ENCODE measurements at regions not wholly inside any gene's neighbourhood (a gene's known extent, or its start where the extent isn't known, plus 50 kb on each side); places are given as distances from the start of the nearest gene placed in this dataset.
"Not testable (repeated sequence)": the region's sequence is repeated elsewhere in the genome, so short reads cannot be mapped to it uniquely, and the experiment has no call there.

DNA sequence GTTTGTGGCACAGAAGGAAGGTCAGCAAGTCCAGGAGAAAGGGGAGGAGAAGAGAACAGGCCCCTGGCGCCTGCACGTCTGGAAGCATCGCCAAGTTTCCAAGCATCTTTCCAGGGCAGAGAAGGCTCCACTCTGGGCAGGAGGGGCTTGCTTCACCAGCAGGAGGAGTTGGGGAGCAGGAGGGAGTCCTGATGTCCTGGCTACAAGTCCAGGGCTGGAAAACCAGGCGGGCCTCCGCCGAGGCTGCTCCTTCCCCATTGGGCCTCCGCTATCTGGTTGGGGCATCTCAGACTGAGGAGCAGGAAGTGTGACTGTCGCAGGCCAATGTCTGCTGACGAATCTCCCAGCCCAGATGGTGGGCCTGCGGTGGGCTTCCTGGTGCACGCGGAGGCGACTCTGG is 421.9 kb downstream of the PREX1 start:
- no peak for DNase-seq (ENCODE audit: low spot score)

DNA sequence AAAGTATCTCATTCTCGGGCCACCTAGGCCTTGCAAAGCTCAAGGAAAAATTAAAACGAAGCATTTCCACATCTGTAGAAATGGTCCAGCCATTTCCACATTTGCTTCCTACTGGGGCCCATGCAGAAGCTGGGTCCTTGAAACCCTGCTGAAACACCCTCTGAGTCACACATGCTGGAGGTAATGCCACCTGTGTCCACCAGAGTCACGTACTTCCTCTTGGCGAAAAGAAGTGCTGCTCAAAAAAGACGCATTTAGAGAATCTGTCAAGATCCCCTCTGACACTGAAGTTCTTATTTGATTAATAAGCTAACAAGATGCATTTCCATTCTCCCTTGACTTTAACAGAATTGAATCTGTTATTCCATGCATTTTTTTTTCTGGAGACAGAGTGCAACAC is 423.2 kb downstream of the PREX1 start:
- DNase-seq (ENCODE audit: low spot score): no peak

DNA sequence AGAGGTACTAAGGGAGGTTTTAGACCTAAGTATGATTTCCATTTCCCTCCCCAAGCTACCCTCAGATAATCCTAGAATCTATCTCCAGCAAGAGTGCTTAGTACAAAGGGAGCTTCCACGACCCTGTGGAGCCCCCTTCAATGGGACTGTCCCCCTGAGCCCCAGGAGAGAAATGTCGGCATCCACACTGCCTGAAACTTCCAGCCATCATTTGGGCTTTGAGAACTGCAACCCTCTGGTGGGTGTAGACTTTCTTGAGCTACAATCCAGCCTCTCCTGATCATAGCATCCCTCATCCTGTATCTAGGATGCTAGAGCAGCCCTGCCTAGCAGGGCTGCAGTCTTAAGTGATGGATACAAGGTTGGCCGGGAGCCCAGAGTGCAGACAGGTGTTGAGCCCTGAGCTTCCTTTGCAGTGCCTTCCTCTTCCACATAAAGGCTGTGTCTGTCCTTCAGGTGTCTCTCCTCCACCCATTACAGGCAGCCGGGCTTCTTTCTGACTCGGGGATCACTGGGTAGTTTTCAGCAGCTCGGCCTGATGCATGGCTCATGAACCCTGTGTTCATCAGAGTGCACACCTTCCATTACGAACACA is 424.5 kb downstream of the PREX1 start:
- no peak for DNase-seq (ENCODE audit: low spot score)

DNA sequence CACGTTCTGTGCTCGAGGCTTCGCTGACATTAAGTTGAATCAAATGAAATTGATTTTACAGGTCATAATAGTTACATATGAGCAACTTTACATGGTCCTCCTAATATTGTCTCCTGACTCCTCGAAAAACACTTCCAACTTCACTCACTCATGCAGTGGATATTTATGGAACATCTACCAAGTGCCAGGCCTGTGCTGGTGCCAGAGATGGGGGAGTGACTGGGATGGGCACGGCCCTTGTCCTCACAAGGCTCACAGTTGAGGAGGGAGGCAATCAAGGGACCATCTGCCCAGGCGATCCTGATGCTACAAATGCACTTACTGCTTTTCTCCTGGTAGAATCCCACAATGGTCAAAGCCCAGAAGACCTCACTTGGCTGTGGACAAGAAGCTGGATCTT is 426.4 kb downstream of the PREX1 start:
- DNase-seq (ENCODE audit: low spot score): no peak

DNA sequence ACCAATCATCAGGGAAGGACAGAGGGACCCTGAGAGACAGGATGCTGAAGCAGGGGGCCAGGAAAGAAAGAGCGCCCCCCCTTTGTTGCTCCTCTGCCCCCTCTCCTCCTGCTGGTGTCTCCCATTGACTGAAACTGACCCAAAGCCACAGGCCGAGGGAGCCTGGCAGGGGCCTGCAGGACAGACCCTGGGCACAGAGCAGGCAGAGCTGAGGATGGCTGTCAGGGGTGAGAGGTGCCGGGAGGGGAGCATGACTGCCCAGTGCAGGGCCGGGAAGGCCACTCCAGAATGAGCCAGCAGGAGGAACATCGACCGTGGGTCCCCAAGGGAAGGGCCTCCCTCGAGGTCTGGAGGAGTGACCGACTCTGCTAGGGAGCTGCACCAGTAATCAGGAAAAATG is 427.8 kb downstream of the PREX1 start:
- DNase-seq (ENCODE audit: low spot score): no peak

DNA sequence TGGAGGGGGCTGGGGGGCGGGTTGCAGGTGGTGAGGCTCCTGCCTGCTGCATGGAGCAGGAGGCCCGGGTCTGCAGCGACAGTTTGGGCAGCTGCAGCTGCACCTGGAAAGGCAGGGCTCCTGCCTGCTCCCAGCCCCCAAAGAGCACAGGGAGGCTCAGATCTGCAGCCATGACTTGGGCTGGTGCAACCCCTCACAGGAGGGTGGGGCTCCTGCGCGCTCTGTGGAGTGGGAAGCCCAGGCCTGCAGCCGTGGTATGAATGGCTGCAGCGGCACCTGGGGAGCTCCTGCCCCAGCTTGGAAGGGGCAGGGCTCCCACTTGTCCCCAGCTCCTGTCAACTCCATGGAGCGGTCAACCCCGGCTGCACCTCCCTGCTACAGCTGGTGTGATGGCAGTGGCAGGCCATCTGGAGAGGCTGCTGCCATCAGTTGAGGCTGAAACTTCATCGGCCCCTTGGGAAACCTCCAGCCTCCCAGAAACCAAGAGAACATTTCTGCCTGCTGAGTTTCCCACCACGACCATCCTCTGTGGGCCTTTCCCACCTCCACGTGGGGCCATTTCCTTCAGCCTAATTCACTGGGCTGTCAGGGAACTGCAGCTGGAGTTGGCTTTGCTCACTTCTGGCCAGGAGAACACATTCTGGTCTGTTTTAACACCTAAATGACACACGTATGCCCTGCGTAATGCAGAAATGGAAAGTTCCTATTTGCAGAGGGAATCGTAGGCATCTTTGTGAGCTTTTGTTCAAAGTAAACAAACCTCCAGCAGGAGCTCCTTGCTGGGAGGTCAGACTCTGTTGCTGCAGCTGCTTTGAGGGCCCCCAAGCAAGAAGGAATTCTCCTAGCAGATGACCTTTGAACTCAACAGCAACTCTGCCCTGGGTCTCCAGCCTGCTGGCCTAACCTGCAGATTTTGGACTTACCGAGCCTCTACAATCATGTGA is 429.0 kb downstream of the PREX1 start:
- DNase-seq (ENCODE audit: low spot score): no peak

DNA sequence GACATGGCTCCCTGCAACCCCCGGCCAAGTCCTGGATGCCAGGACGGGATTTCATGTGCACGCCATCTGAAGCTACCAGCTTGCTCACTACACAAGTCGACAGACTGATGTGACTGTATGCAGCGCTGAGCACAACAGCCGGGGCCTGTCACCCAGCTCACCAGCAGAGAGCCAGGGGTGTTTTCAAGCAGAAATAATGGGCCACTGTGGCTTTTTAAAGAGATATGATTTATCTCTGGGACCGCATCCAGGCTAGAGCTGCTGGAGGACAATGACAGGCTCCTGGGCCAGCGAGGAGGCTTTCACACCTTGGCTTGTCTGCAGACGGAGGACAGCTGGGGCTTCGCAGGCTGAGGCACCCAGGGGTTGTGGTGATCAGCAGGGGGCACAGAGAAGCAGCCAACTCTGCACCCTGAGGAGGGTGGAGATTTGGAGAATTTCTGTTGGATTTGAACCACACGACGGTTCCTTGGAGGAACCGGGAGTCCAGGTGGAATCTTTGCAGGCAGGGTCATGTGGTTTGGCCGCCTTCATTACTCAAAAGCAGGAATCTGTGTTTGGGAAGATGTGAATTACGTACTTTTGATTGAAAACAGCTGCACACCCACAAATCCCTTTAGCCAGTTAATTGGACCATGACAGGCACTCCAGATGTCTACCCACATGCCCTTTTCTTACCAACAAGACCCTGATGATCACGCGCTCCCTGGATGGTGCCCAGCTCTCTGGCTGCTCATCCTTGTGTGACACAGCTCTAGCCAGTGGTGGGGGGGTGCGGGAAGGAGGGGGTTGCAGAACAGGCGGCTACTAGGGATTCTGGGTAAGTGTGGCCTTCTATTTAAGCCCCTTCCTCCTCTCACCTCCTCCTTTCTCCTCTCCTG is 430.6 kb downstream of the PREX1 start:
- DNase-seq (ENCODE audit: low spot score): not testable (repeated sequence)

DNA sequence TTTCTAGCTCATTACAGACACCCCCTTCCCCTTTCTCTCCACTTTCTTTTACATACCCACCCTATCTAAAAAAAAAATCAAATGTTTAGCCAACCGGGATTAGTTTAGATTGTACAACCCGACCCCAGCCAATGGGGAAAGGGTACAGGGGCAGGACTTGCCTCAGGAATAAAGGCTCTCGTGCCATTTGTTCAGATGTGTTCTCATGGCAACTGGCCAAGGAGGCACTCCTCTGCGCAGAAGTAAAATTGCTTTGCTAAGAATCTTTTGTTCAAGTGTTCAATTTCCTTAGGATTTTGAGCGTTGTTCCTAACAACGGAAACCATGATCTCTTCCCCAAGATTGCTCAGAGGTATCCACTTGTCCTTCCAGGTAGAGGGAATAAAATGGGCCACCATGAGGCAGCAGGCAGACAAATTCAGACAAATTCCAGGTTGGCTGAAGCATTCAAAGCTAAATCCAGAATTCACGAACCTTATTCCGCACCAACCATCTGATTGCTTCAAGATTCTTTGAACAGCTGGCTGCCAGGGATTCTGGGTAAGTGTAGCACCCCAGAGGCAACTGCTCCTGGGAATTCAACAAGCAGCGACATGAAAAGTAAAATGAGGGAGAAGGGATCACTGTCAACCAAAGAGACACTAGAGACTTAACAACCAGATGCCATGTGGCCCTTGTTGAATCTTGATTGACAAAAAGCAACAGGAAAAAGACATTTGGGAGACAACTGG is 431.8 kb downstream of the PREX1 start:
- no peak for DNase-seq (ENCODE audit: low spot score)

DNA sequence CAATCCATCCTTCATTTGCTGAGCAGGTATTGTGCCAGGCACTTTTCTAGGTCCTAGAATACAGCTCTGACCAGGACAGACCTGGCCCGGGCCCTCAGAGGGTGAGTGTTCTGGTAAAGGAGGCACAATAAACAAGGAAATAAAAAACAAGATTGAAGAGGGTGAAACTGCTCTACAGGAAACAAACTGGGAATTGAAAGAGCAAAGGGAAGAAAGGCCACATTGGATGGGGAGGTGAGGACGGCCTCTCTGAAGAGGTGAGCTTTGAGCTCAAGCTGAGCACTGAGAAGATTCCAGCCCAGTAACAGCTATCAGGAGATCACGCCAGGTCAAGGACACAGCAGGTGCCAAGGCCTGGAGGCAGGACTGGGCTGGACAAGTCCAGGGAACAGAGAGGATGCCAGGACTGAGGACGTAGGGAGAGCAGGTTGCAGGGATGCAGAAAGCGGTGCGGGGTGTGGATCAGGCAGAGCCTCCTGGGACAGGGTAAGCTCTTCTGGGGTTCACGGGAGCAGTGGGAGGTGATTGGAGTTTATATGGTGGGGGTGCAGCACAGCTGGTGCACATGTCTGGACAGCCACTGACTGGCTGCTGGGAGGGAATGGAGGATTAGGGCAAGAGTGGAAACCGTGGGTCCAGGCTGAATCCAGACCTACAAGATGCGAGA is 433.3 kb downstream of the PREX1 start:
- no peak for DNase-seq (ENCODE audit: low spot score)

DNA sequence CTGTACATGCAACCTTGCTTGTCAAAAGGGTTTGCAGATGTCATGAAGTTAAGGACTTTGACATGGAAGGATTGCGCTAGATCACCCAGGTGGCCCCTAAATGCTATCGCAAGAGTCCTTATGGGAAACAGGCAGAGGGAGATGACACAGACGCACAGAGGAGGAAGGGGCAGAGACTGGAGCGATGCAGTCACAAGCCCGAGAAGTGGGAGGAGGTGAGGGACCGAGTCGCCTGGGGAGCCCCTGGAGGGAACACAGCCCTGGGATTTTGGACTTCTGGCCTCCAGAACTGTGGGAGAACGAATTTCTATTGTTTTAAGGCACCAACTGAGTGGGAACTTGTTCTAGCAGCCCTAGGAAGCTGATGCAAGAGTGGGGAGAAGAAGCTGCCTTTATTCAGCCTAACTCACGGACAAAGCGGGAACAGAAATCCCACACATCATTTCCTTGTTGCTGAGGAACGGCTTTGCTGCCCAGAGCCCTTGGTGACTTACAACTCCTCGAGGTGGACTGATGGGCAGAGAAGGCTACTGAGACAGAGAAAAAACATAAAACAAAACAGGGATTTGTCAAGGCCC is 434.0 kb downstream of the PREX1 start:
- DNase-seq (ENCODE audit: low spot score): no peak

DNA sequence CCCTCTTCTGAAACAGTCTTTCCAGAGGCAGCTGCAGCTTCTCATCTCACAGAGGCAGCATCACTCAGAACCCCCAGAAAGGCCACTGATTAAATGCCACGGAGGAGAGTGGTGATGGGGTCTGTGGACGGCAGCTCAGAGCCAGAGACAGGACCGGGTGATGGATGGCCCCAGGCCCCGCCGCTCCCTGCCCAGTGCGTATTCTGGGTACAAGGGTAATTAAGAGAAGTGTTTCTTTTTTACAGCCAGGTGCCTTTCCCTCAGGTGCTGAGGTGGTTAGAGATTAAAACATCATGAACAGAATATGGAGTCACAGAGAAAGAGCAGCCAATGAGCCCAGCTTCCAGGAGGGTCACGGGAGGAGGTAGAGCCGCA is 434.5 kb downstream of the PREX1 start:
- DNase-seq (ENCODE audit: low spot score): no peak

DNA sequence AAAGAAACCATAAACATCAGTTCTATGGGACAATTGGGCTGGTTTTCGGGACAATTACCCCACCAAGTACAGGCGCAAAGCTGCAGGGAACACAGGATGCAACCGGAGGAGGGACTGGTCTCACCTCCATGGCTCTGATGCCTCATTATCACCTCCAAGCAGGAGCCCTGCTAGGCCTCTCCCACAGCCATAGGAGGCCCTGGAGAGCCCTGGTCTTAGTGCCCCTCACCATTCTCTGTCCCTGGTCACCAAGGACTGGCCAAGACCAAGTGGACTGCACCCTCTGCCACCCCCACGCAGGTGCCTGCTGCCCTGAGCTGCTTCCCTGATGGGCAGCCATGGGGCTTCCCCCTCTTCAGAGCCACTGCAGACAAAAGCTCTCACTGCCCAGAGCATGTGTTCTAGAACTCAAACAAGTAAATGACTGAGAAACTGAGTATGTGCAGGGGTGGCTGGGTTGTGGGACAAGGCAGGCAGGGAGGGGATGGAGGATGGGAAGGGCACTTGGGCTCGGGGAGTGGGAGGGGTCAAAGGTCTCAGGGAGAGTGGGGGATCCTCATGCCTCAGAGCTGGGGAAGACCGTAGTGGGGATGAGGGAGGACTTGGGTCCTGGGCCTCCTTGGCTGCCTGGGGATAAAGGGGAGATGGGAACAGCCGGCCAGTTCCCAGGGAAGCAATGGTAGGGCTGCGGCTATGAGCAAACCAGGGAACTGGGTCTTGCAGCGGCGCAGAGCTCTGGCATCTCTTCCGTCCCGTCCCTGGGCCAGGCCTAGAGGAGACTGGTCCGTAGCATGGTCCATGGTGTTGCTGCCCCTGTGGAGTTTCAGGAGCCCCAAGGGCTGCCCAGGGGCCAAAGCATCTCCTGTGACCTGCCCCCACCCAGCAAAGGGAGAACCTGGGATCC is 435.1 kb downstream of the PREX1 start:
- DNase-seq (ENCODE audit: low spot score): no peak

DNA sequence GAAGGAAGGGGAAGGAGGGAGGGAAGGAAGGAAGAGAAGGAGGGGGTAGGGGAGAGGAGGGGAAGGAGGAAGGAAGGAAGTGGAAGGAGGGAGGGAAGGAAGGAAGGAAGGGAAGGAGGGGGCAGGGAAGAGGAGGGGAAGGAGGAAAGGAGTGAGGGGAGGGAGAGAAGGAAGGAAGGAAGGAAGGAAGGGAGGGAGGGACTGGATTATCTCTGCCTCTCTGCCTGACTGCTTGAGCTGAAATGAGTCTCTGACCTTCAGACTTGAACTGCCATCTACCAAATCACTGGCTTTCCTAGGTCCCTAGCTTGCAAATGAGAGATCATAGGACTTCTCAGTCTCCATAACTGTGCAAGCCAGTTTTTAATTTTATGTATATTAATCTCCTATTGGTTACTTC is 436.8 kb downstream of the PREX1 start:
- no peak for DNase-seq (ENCODE audit: low spot score)

DNA sequence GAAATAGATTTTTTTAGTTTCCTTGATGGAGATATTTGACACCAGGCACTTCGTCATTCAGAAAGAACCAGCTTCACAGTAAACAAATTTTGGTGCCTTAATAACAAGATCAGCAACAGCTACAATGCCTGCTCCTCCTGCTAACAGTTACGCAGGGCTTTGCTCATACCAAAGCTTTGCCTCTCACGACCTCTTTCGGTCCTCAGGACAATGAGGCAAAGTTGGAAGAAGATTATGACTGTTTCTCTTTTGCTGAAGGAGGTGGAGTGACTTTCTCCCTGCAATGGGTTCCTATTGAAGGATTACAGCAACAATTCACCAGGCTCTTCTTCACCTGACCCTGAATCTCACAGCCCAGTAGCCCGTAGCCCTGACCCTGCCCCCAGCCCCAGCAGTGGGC is 440.1 kb downstream of the PREX1 start:
- no peak for DNase-seq (ENCODE audit: low spot score)

DNA sequence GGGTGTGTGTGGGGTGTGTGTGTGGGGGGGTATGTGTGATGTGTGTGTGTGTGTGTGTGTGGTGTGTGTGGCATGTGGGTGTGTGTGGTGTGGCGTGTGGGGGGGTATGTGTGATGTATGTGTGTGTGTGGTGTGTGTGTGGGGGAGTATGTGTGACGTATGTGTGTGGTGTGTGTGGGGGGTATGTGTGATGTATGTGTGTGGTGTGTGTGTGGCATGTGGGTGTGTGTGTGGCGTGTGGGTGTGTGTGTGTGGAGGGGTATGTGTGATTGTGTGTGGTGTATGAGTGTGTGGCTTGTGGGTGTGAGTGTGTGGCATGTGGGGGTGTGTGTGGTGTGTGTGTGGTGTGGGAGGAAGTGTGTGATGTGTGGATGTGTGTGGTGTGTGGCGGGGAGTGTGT is 442.3 kb downstream of the PREX1 start:
- DNase-seq (ENCODE audit: low spot score): no peak

DNA sequence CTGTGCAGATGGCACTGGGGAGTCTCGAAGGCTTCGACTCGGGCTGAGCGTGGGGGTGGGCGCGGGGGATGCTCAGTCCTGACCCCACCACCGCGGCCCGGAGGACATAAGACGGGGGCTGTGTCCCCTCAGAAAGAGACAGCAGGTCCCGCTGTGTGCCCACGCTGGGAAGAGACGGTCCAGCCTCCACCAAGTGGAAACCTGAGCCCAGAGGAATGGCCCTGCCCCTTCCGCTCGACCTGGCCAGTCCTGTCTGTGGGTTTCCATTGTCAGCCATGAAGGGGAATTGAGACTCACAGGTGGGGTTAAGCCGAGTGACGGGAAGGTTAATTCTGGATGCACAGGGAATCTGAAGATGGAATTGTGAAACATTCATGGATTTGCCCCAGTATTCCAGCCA is 442.7 kb downstream of the PREX1 start:
- DNase-seq (ENCODE audit: low spot score): no peak

DNA sequence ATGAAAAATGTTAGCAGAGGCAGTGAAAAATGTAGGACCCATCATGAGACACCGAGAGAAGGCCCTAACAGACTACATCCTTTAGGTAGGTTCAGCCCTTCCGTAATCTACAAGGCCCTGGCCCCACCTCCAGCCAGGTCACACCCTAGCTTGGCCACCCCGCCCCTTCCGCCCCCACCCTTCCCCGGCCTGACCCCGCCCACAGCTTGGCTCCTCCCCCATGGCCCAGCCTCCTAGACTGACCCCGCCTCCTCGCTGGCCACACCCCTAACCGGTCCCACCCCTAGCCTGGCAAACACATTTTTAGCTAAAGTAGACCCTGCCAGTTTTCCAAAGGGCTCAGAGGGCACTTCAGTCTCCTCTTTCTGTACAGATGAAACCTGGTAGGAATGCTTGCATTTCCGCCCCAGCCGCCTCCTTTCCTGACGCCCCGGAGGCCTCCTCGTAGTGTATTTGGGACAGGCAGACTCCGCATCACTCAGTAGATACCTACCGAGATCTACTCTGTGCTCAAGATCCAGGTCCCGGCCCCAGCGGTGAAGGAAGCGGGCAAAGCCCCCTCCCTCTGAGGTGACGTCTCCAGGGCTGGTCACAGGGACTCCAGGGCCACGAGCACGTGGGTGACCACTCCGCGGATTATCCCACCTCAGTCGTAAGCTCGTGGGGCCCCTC is 443.5 kb downstream of the PREX1 start:
- no peak for DNase-seq (ENCODE audit: low spot score)

DNA sequence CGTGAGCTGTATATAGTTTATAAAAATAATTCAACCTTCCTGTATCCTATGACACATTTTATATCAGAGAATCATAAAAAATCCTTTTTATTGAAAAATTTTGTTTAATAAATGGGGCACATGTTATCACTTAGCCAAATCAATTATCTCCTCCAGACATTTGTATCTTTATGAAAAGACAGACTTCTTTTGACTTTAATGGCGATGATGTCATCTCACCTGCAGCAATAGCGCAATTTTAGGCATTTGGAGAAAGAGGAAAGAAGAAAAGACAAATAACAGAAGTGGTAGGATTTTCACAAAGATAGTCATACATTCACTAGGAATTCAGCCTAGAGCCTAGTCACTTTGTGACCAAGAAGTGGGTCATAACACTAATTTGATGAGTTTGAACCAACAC is 444.5 kb downstream of the PREX1 start:
- no peak for DNase-seq (ENCODE audit: low spot score)

DNA sequence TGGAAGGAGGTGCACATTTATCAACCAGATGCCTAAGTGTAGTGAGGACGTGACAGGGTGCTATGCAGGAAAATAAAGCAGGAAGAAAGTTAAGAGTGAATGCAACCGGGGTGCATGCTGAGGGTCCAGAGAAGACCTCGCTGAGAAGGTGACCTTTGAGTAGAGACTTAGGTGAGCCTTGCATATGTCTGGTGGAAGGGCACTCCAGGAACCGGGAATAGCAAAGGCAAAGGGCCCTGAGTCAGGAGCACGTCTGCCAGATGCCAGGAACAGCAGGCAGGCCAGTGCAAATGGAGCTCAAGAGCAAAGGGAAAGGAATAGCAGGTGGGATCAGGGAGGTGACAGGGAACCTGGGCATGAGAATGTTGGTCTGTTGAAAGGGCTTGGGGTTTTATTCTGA is 445.5 kb downstream of the PREX1 start:
- no peak for DNase-seq (ENCODE audit: low spot score)
